Fibroblast of skin of back (primary cell): ENCODE measurements at regions not wholly inside any gene's neighbourhood (a gene's known extent, or its start where the extent isn't known, plus 50 kb on each side); places are given as distances from the start of the nearest gene placed in this dataset.

ENCODE experiments used
- DNase-seq: peaks from one replicate; pipeline ENCODE4 v3.0.0-alpha.2; 2013

DNA sequence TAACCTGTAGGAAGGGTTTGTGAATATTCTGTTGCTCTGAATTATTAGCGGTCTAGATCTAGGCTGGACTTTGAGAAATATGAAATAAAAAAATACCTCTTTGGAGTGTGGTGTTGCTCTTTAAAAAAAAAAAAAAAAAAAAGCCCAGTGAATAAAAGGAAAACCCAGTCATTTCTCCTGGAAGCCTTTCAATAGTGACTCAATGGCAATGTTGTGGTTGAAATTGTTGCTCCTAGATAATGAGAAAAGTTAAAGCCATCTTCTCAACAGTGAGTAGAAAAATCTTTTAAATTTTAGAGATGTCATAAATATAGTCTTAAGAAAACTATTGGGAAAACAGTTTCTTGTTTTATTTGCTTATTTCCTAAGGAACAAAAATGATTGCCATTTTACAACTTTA is 135.3 kb downstream of the RFC3 start:
- DNase-seq, result peak; percentile 69

GRCh38 chr13:33953781-33954180 is 135.8 kb downstream of the RFC3 start:
- no peak for DNase-seq

- DNase-seq, result no peak
Observed at GRCh38 chr13:33956346-33956745, 138.4 kb downstream of the RFC3 start.

- no peak for DNase-seq
Observed at GRCh38 chr13:33957497-33957905, 139.6 kb downstream of the RFC3 start.

- no peak for DNase-seq
Observed at GRCh38 chr13:33958964-33959363, 141.0 kb downstream of the RFC3 start.

DNA sequence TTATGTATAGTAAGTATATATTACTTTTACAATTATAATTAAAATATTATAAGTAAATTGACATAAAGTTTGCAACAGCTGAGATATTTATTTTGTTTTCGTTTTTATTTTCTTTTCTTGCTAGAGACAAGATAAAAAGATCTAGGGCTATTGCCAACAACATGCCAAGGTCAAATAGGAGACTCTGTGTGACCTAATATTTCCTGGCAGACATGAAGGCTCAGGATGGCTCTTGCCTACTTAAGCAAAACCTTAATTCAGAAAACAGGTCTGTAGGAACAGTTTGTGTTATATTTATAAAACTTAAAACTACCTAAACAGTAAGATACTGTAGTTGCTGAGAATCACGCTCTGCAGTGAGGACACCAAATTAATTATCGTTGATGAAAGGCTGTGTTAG is 145.2 kb downstream of the RFC3 start:
- no peak for DNase-seq

GRCh38 chr13:33963895-33964294 is 145.9 kb downstream of the RFC3 start:
- no peak for DNase-seq

DNA sequence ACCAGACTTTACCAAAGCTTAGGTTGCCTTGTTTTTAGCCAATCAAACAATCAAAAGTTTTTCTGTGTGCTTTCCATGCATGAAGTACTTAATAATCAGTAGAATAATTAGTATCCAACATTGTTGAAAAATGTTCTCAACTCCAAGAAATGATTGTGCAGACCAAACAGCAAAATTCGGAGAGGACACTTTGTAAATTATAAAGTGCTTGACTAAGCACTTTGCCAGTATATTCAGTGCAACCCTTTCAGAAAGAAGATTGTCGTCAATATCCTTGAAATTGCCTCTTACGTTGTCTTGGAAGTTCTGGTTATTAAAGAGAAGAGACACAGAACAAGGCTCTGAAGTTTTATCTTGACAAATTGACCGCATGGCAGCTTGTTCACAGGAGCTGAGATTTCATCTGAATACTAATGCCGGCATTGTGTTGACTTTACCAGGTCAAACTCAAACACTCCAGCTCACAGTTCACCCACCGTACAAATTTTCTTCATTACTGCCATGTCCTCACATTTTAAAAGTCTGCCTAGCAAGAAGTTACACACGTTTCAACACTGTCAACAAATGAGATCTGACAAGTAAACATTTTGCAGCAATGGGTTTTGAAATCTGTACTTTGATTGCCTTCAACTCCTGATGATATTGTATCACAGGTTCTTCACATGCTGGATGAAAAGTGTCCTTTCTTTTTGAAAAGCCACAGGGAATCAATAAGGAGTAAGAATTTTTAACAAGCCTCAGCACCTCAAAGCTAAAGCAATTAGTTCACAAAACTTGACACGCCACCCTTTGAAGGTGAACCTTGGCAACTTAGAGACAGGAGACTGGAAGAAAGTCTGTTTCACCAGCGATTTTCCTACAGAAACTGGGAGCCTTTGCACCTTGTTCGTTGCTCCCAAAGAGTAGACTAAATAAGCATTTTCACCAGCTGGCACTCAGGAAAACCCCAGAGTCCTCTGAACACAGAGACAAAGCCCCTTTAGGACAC is 150.9 kb downstream of the RFC3 start:
- DNase-seq, result no peak

GRCh38 chr13:33970746-33971561 is 153.0 kb downstream of the RFC3 start:
- no peak for DNase-seq

- DNase-seq, result no peak
Observed at GRCh38 chr13:33971562-33971819, 153.5 kb downstream of the RFC3 start.

DNA sequence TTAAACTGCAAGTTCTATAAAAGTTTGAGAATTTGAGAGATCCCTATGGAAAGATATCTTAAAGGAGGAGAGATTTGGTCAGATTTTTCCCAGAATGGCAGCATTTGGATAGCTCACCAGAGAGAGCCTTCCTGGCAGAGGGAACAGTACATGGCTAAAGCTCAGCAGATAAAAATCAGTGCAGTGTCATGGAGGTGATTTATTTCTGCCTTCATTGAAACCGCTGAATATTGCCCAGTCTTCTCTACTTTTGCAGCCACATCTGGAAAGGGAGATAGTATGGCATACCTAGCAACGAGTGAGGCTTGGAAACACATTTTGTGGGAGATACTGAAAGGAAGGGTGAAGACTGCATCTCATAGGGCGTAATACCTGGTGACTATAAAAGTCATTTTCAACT is 155.2 kb downstream of the RFC3 start:
- no peak for DNase-seq

- no peak for DNase-seq
Observed at GRCh38 chr13:33976965-33977364, 159.0 kb downstream of the RFC3 start.

DNA sequence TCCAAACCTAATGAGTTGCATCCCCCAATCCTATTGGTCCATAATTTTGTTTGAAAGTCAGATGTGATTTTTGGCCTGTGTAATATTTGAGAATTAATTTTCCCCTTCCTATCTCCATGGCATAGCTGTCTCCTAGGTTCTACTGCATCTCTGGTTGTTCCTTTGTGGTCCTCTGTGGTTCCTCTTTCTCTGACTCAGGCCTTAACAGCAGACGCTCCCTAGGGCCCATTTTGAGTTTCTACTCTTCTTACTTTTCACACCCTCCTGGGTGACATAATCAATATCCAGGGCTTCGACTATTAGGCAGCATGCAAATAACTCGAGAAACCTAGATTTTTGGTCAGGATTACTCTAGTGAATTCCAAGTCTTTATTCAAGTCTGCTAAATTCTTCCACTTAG is 160.7 kb downstream of the RFC3 start:
- no peak for DNase-seq

GRCh38 chr13:33992881-33993336 is 175.0 kb downstream of the RFC3 start:
- no peak for DNase-seq

GRCh38 chr13:33994198-33994597 is 176.2 kb downstream of the RFC3 start:
- DNase-seq, result no peak

DNA sequence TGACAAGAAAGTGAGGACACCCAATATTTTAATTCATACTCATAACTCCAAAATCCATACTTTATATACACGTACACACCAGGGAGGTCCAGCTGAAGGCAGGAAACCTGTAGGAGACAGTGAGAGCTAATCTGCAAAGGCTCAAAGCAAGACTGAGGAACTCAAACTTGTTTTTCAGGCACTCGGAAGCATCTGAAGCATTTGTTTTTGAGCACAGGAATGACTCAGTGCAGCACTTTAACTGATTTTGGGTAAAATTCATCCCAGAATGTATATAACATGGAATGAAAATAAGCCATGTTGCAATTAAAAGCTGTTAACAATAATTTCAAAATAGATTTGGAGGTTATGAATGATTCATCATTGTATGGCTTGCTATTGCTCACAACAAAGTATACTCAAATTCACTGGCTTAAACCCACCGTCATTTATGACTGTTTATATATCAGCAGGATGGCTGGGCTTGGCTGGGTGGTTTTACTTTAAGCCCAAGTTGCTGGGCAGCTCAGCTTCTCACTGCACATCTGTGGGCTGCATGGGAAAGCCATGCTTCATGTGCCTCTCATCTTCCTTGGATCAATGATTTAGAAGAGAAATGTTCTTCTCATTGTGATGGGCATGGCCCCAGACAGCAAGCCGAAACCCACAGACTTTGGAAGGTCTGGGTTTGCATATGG is 177.0 kb downstream of the RFC3 start:
- no peak for DNase-seq

- no peak for DNase-seq
Observed at GRCh38 chr13:33996636-33997035, 178.7 kb downstream of the RFC3 start.

GRCh38 chr13:33997574-33997973 is 179.6 kb downstream of the RFC3 start:
- DNase-seq, result no peak

- no peak for DNase-seq
Observed at GRCh38 chr13:33999811-34000605, 182.1 kb downstream of the RFC3 start.

DNA sequence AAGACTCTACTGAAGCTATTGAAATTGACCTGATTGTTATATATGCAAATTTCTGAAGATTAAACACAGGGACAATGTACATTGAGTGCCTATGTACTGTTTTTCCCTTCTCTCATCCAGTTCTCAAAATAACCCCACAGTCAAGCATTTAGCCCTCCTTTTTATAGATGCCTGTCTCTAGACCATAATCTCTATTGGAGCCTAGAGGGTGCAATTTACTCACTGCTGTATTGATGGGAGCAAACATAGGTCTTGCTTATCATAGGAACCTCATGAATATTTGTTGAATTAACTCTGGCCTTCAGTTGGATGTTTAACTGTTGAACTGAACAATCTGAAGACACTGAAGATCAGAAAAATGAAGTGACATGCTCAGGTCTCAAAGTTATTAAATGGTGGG is 183.0 kb downstream of the RFC3 start:
- DNase-seq, result no peak

DNA sequence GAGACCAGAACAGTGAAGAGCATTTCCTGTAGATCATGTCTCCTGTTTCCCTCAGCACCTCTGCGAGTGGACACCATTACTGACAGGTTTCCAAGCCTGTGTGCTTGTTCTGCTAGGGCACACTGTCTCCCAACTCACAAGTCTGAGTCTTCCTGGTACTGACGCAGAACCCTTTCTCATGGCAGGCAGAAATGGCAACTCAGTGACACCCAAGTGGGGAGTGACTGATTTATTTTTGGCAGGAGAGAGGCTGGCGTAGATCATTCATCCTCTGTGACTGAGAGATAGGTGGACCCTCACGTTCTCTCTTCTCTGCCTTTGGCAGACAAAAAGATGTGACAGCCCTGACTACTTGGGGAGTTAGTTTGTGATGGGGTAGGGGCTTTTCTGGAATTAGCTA is 183.4 kb downstream of the RFC3 start:
- no peak for DNase-seq

DNA sequence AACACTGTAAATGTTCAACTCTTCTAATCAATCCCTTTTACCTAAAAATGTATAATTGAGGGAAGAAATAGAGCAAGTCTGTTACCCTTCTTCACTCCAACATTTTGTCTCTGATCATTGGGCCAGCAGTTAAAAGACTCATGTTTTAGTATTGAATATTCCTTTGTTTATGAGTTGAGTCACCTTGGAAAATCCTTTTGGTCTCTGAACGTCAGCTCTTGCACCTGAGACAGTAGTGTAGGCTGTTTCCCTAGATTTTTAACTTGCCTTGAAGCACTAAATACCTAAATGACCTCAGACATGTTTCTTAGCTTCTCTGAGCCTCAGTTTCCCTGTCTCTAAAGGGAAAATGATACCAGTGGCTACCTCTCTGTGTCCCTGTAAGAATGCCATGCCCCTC is 184.2 kb downstream of the RFC3 start:
- DNase-seq, result no peak
